NCI-H774 (cell line): ENCODE measurements at regions not wholly inside any gene's neighbourhood (a gene's known extent, or its start where the extent isn't known, plus 50 kb on each side); places are given as distances from the start of the nearest gene placed in this dataset.

Experiments
- DNase-seq: peaks from one replicate; lab custom pipeline; 2025; lab: John Stamatoyannopoulos, UW

GRCh38 chr11:15815246-15816195, 540.8 kb downstream of the SOX6 start:
- DNase-seq, result no peak

GRCh38 chr11:15816260-15816871, 540.0 kb downstream of the SOX6 start:
- DNase-seq, result no peak

DNA sequence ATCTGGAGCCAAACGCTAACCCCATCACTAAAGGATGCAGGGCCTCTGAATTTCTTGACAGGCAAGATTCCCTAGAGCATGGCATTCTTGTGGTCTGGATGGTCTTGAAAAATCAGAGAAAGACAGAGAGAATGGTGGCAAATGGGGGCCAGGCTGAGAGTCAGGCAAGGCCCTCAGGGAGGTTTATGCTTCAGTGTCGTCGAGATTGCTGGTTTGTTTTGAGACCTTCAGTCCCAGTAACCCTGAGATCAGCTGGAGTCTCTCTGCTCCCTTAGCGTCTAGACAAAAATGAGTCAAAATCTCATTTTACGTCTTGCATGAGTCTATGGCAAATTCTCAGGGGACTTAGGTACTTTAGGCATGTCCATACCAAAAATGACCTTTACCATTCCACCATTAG, 539.3 kb downstream of the SOX6 start:
- DNase-seq, result no peak

DNA sequence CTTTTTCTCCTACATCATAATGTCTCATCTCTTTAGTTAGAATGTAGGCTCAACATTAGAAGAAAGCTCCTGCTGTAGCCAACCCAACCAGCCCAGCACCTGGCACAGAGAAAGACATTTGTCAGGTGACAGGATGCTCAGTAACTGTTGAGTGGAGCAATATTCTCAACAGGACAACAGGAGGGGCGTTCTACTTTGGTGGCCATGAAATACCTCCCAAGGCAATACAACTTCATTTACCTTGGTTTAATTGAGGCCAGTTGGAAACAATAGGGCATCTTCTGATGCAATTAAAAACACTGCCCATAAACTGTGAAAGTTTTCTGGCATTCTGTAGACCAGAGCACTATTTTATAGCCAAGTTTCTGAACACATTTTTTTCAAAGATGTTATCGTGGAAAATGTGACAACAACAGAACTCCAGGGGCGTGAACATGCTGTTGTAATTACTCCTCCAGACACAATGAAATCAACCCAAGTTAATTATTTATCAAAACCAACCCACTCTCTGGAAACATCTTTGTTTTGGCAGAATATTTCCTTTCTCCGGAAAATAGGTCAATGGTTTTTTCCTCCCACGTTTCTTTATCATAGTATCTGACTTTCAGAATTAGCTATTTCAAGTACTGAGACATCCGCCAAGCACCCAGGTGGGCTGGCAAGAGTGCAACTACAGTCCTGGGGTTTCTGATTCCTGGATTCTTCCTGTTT, 538.1 kb downstream of the SOX6 start:
- no peak for DNase-seq

DNA sequence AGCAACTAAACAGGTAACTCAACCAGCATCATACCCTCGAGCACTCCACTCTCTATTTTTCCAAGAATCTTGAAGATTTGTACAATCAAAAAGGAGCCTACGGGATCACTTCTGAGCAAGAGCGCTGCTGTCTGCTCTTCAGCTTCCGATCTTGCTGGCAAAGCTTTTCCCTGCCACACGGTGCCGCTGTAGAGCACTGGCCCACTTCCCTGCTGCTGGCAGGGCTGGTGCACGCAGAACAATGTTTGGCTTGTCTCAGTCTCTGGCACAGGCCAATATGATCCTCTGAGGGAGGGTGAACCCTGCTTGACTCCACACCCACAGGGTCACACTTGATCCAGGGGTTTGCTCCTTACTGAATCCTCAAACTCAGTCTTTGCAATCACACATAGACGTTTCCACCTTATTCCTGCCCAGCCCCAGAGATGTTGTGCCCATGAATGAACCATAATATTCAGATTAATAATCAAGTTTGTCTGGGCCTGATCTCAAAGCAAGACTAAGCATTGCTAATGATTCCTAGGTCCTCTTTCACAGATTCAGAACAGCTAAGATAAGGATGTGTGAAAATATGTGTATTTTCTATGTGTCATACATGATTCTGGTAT, 536.6 kb downstream of the SOX6 start:
- no peak for DNase-seq

- no peak for DNase-seq
Observed at GRCh38 chr11:15821451-15821850, 534.9 kb downstream of the SOX6 start.

- no peak for DNase-seq
Observed at GRCh38 chr11:15824060-15824459, 532.3 kb downstream of the SOX6 start.

DNA sequence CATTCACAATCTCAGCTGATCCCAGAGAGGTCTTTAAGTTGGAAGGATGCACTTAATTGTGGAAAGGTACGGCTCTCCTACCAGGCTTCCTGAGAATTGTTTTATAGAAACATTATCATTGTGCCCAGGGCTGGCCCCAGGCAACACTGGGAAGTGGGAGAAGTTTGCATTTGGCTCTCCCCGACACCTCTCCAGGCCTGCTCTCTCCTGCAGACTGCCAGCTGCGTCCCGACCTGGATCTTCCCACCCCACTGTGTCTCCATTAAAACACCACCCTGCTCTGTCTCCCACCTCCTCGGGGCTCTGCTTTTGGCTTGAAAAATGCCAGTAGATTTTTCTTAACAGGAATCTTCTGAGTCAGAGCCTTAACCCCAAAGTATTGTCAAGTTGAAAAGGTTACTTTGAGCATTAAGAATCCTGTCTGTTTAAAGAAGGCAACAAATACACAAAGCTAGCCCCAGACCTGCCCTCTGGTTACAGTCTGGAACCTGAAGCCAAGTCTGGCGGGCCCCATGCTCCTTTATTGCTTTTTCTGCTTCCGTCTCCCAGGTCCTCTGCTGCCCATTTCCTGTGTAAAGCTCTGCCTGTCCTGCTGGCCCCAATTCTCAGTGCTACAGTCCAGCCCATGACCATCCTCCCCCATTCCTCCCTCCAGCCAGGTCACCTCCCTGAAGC, 530.2 kb downstream of the SOX6 start:
- no peak for DNase-seq

DNA sequence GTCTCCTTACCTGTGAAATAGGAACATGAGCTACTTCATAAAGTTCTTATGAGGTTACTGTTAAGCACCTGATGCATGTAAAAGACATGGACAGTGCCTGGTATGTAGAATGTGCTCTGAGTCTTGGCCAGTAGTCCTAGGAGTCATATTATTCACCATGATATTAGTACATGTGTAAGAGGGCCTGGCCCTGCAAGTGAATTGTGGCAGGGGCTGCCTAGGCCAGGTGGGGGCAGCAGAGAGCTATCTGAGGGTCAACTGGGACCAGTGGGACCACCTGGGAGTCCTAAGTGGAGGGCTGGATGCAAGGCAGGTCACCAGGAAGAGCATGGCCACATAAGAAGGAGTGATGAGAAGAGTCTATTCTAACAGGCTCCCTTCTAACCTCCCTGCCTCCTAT, 529.5 kb downstream of the SOX6 start:
- no peak for DNase-seq

DNA sequence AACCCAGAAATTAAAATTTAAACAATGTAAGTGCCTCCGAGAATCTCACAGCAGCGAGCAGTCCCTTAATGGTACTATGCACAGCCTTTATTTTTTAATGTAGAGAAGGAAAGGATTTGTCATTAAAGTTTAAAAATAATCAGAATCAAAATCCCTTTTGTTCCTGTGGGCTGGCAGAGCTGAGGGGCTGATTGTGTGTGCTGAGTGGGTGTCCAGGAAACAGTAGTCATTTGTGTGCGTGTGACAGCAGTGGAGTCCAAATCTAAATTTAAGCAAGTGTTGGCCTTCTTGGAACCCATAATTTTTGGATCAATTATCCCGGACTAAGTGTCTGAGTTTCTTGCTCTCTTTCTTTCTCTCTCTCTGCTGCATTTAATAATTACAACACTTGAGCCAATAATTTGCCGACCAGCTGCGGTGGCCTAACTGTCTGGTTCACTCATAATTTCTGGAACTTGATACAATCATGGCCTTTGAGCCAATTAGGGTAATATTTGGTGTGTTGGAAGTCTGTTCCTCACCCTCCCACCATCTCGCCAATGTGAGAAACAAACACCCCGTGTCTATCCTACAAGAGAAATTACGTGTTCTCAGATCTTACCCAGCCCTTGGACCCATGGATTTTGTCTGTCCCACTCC, 528.0 kb downstream of the SOX6 start:
- no peak for DNase-seq

GRCh38 chr11:15829312-15829711, 527.0 kb downstream of the SOX6 start:
- no peak for DNase-seq

DNA sequence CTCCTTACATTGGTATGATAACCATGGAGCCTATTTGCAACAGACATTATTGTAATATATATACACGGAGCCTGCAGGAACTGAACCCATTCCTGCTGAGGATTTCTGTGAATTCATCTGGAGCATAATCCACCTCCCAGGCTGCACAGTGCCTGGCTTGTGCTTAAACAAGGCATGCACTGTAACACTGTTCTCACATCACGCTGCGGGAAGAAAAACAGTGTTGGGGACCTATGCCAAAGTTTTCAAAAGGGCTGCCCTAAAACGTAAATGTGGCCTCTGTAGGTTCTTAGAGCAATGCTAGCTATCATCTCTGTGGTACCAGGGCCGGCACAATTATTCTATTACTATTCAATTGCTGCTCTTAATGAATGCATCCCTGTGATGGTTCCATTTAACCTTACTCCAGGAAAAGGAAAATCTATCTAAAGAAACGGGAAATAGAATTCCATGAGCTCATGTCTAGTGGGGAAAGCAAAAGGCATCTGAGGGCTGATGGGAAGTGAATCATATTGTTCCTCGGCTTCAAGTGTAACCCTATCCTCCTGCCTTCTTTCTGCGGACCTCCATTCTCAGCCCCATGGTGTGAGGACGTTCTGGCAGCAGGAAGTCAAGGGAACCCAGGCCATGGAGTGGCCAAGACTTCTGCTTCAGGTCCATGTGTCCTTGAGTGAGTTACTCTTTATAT, 525.5 kb downstream of the SOX6 start:
- DNase-seq, result no peak

GRCh38 chr11:15835788-15836411, 520.4 kb downstream of the SOX6 start:
- no peak for DNase-seq

DNA sequence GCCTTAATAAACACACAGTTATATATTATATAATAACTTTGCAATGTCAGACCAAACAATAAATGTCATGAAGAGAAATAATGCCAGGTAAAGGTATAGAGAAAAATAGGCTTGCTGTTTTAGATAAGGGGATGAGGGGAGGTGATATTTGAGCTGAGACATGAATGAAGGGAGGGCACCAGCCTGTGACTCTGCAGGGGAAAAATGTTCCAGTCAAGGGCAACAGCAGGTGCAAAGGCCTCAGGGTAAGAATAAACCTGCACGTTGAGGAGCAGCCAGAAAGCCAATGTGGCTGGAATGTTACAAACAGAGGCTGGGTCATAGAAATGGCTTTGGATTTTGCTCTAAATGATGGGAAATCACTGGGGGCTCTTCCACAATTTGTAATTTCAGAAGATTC, 519.6 kb downstream of the SOX6 start:
- DNase-seq, result no peak

GRCh38 chr11:15837901-15838489, 518.4 kb downstream of the SOX6 start:
- DNase-seq, result no peak

DNA sequence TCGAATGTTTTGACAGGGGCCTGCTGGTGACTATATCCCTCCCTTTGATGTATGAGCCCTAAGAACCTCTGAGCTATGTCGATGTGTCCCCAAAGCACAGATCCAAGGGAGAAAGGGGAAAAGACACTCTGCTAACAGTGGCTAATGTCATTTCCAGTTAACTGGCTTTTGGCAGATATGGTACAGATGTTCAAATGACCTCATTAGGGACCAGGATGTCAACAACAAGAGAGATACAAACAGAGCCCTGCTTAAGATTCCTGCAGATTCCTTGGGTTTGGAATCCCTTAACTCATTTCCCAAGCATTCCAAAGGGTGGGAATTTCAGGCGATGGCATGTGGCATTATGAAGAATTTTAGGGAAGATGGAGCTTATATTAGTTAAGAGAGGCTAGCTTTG, 517.3 kb downstream of the SOX6 start:
- no peak for DNase-seq

DNA sequence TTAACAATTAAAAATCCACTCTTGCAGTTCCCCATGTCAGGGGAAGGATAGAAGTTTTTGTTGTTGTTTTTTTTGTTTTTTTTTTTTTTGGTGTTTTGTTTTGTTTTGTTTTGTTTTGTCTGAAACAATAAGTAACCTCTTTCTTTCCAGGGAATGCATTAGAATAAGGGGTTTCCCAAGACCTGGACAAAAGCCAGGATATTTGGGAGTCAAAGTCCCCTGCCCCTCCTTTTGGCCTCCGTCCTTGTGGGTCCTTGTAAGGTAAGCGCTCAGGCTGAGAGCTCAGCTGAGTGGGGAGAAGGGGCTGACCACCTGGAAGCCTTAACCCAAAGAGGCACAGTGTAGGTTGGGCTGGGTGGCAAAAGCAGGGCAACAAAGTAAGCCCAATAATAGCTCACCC, 515.4 kb downstream of the SOX6 start:
- no peak for DNase-seq

DNA sequence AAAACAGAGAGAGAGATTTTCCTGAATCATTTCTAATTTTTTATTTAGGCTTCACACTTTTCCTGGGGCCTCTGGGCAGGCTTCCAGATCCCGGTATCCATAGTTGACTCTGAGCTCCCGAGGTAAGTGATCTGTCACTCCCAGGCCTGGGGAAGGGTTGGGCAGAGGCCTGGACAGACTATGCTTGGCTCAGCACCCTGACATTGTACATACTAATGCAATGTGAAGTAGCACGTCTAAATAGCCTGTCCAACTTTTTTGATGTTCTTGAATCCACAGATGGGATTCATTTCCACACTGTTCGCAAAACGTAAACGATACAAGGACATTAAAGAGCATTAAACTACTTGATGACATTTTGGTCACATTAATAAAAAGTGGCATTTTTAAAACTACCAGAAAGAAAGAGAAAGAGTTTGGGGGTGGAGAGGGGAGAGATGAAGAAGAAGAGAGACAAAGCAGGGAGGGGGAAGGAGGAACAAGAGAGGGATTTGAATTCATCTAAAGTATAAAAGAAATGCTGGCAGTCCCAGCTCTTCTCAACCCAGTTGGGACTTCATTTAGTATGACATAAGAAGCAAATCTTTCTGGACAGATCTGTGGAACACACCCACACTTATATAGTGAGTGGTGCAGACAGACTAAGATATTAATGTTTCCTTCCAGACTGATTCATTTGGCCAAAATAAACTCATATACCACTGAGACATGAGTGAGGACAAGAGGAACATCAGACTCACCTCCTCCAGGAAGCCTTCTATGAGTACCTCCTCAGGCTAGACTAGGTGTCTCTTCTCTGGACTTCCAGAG, 514.2 kb downstream of the SOX6 start:
- no peak for DNase-seq

- DNase-seq, result peak; percentile 12
Observed at GRCh38 chr11:15843309-15843872, 513.0 kb downstream of the SOX6 start.
